Ishikawa (cell line): ENCODE measurements at regions not wholly inside any gene's neighbourhood (a gene's known extent, or its start where the extent isn't known, plus 50 kb on each side); places are given as distances from the start of the nearest gene placed in this dataset.

Source experiments
- EP300 ChIP-seq: IDR thresholded peaks from 2 replicates; pipeline ENCODE4 v1.6.1; 2012; ENCODE audit warnings: borderline replicate concordance
- REST ChIP-seq: IDR thresholded peaks from 2 replicates; pipeline ENCODE4 v1.6.1; 2012; ENCODE audit warnings: low read depth, mild to moderate bottlenecking

GRCh38 chr1:221138516-221138915 is 259.3 kb downstream of the HLX start:
- no peak for TF ChIP-seq EP300
- no peak for TF ChIP-seq REST
